Astrocyte (in vitro differentiated cells and primary cell): ENCODE measurements at regions not wholly inside any gene's neighbourhood (a gene's known extent, or its start where the extent isn't known, plus 50 kb on each side); places are given as distances from the start of the nearest gene placed in this dataset.

ENCODE experiments used
- DNase-seq: peaks from one replicate; pipeline ENCODE4 v3.0.0-alpha.2; 2010; ENCODE audit warnings: low read depth
- FAIRE-seq: peaks from 2 replicates; lab custom pipeline; 2011; peaks lifted over from hg19 to GRCh38; lab: Jason Lieb, UNC
- H2AFZ ChIP-seq: 2 replicates; pipeline ENCODE4 v1.6.0; 2012; ENCODE audit warnings: low read depth, low read length, inconsistent platforms
- H3K27ac ChIP-seq: 2 replicates; pipeline ENCODE4 v1.5.1; 2011; ENCODE audit warnings: low read depth, low read length, inconsistent platforms
- H3K27me3 ChIP-seq: 2 replicates; pipeline ENCODE4 v1.6.0; 2011; ENCODE audit warnings: low read length, inconsistent platforms; ENCODE audit not compliant: insufficient read depth
- H3K36me3 ChIP-seq: 2 replicates; pipeline ENCODE4 v1.5.1; 2011; ENCODE audit warnings: low read length, inconsistent platforms; ENCODE audit not compliant: insufficient read depth
- H3K4me1 ChIP-seq: 2 replicates; pipeline ENCODE4 v1.5.1; 2011; ENCODE audit warnings: low read length, inconsistent platforms; ENCODE audit not compliant: insufficient read depth
- H3K4me2 ChIP-seq: 2 replicates; pipeline ENCODE4 v1.6.0; 2012; ENCODE audit warnings: low read length, inconsistent platforms
- H3K4me3 ChIP-seq: 2 replicates; pipeline ENCODE4 v1.5.1; 2011; ENCODE audit warnings: low read depth, mild to moderate bottlenecking, low read length, inconsistent platforms; ENCODE audit not compliant: insufficient read depth
- H3K79me2 ChIP-seq: 2 replicates; pipeline ENCODE4 v1.6.0; 2012; ENCODE audit warnings: mild to moderate bottlenecking, low read length, inconsistent platforms; ENCODE audit not compliant: insufficient read depth
- H3K9ac ChIP-seq: 2 replicates; pipeline ENCODE4 v1.6.0; 2012; ENCODE audit warnings: mild to moderate bottlenecking, low read length, inconsistent platforms
- H3K9me3 ChIP-seq: 2 replicates; pipeline ENCODE4 v1.5.1; 2012; ENCODE audit warnings: low read depth, mild to moderate bottlenecking, low read length, inconsistent platforms; ENCODE audit not compliant: insufficient read depth
- H4K20me1 ChIP-seq: 2 replicates; pipeline ENCODE4 v1.6.0; 2012; ENCODE audit warnings: low read length, inconsistent platforms; ENCODE audit not compliant: insufficient read depth
- H3K27ac Mint-ChIP-seq: one replicate; pipeline ENCODE4 v1.8.0; 2021; ENCODE audit warnings: mild to moderate bottlenecking, mixed read lengths; ENCODE audit not compliant: unreplicated experiment
- H3K27me3 Mint-ChIP-seq: one replicate; pipeline ENCODE4 v1.8.0; 2021; ENCODE audit warnings: low read depth, mixed read lengths; ENCODE audit not compliant: unreplicated experiment
- H3K36me3 Mint-ChIP-seq: one replicate; pipeline ENCODE4 v1.8.0; 2021; ENCODE audit warnings: low read depth, mixed read lengths; ENCODE audit not compliant: unreplicated experiment
- H3K4me1 Mint-ChIP-seq: one replicate; pipeline ENCODE4 v1.8.0; 2021; ENCODE audit warnings: low read depth, mixed read lengths; ENCODE audit not compliant: unreplicated experiment
- H3K4me3 Mint-ChIP-seq: one replicate; pipeline ENCODE4 v1.8.0; 2021; ENCODE audit warnings: mild to moderate bottlenecking, moderate library complexity, mixed read lengths; ENCODE audit not compliant: unreplicated experiment
- H3K9me3 Mint-ChIP-seq: one replicate; pipeline ENCODE4 v1.8.0; 2021; ENCODE audit warnings: mild to moderate bottlenecking, mixed read lengths; ENCODE audit not compliant: unreplicated experiment
- CTCF ChIP-seq: IDR thresholded peaks from 2 replicates; pipeline ENCODE4 v1.5.1; 2011; ENCODE audit warnings: low read depth, mild to moderate bottlenecking, inconsistent platforms, low read length, moderate library complexity; ENCODE audit not compliant: insufficient read depth
- EZH2 ChIP-seq: IDR thresholded peaks from 2 replicates; pipeline ENCODE4 v1.6.1; 2012; ENCODE audit warnings: mild to moderate bottlenecking, low read length, inconsistent platforms; ENCODE audit not compliant: insufficient read depth

- no peak overlapping the region for H3K4me2 ChIP-seq
- Mint-ChIP-seq H3K4me3 (no peak overlapping the region), H3K9me3 (peaks cover 34% of the 10 kb centered on the region), H3K36me3 (no peaks in the 10 kb centered on the region), H3K4me1 (no peaks in the 10 kb centered on the region), H3K27me3 (no peaks in the 10 kb centered on the region), H3K27ac (no peak overlapping the region)
- H3K27me3 ChIP-seq: no peaks in the 10 kb centered on the region
- no peaks in the 10 kb centered on the region for H3K36me3 ChIP-seq
- no peak for DNase-seq
- no peak overlapping the region for H3K4me3 ChIP-seq
- H3K9me3 ChIP-seq: peaks cover 20% of the 10 kb centered on the region
- no peaks in the 10 kb centered on the region for H3K79me2 ChIP-seq
- TF ChIP-seq CTCF (no peak), EZH2 (no peak)
- no peak for FAIRE-seq
- H3K4me1 ChIP-seq: no peaks in the 10 kb centered on the region
- H3K27ac ChIP-seq: no peak overlapping the region
- H3K9ac ChIP-seq: no peak overlapping the region
- H4K20me1 ChIP-seq: no peaks in the 10 kb centered on the region
- no peak overlapping the region for H2AFZ ChIP-seq
Observed at GRCh38 chr13:18951412-18951811, 230.2 kb downstream of the TUBA3C start.

GRCh38 chr13:18949970-18950369 is 231.7 kb downstream of the TUBA3C start:
- Mint-ChIP-seq H3K9me3 (peaks cover 23% of the 10 kb centered on the region), H3K36me3 (no peaks in the 10 kb centered on the region), H3K27ac (no peak overlapping the region), H3K4me3 (no peak overlapping the region), H3K4me1 (no peaks in the 10 kb centered on the region), H3K27me3 (no peaks in the 10 kb centered on the region)
- FAIRE-seq: no peak
- Histone ChIP-seq H3K9ac (no peak overlapping the region), H2AFZ (no peak overlapping the region), H3K4me1 (no peaks in the 10 kb centered on the region), H4K20me1 (no peaks in the 10 kb centered on the region), H3K9me3 (peaks cover 13% of the 10 kb centered on the region), H3K4me2 (no peak overlapping the region), H3K4me3 (no peak overlapping the region), H3K27me3 (no peaks in the 10 kb centered on the region), H3K27ac (no peak overlapping the region), H3K79me2 (no peaks in the 10 kb centered on the region), H3K36me3 (no peaks in the 10 kb centered on the region)
- no peak for DNase-seq
- TF ChIP-seq EZH2 (no peak), CTCF (no peak)

GRCh38 chr13:18949489-18949761 is 232.2 kb downstream of the TUBA3C start:
- no peaks in the 10 kb centered on the region for H3K36me3 ChIP-seq
- H3K9me3 Mint-ChIP-seq: peaks cover 20% of the 10 kb centered on the region
- no peaks in the 10 kb centered on the region for H3K27me3 ChIP-seq
- H2AFZ ChIP-seq: no peak overlapping the region
- no peak overlapping the region for H3K27ac Mint-ChIP-seq
- H3K4me3 Mint-ChIP-seq: no peak overlapping the region
- TF ChIP-seq EZH2: no peak
- no peak for TF ChIP-seq CTCF
- DNase-seq (no peak), FAIRE-seq (no peak)
- no peaks in the 10 kb centered on the region for H4K20me1 ChIP-seq
- no peak overlapping the region for H3K9ac ChIP-seq
- peaks cover 12% of the 10 kb centered on the region for H3K9me3 ChIP-seq
- no peaks in the 10 kb centered on the region for H3K4me1 Mint-ChIP-seq
- no peak overlapping the region for H3K4me2 ChIP-seq
- no peak overlapping the region for H3K4me3 ChIP-seq
- no peak overlapping the region for H3K27ac ChIP-seq
- H3K79me2 ChIP-seq: no peaks in the 10 kb centered on the region
- no peaks in the 10 kb centered on the region for H3K27me3 Mint-ChIP-seq
- no peaks in the 10 kb centered on the region for H3K36me3 Mint-ChIP-seq
- no peaks in the 10 kb centered on the region for H3K4me1 ChIP-seq
